ENCODE measurements at regions not wholly inside any gene's neighbourhood (a gene's known extent, or its start where the extent isn't known, plus 50 kb on each side); places are given as distances from the start of the nearest gene placed in this dataset.

DNA sequence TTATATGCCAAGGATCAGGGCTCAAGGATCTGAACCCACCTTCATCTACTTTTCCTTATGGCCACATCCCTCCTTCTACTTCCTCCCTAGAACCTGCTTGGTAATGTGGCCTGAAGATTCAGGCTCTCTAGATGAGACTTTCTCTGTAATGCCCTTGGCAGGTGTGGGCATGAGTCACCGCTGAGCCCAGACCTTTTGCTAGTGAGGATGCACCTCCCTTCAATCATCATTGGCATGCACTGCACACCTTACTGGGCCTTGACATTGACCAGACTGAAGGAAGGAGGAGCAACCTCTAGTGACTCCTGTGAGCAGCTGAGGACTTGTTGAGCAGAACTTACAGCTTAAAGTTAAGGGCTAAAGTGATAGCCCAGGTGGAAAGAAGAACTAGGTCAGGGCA is 405.3 kb downstream of the MAFB start:
- H3K27ac ChIP-seq (ENCODE audit: low read depth, low read length, poor library complexity, severe bottlenecking) = no peak overlapping the region
- no peak overlapping the region for H2AFZ ChIP-seq (ENCODE audit: low read length)
- no peaks in the 10 kb centered on the region for H3K36me3 ChIP-seq (ENCODE audit: insufficient read depth, low read length)
- no peak overlapping the region for H3K4me3 ChIP-seq (ENCODE audit: low read depth, low read length, poor library complexity, severe bottlenecking)
- H3K4me1 ChIP-seq (ENCODE audit: insufficient read depth, low read length, severe bottlenecking) = no peaks in the 10 kb centered on the region
- H3K9me3 ChIP-seq (ENCODE audit: low read length) = no peaks in the 10 kb centered on the region
- no peaks in the 10 kb centered on the region for H3F3A ChIP-seq (ENCODE audit: insufficient read depth, low read length)
- H4K20me1 ChIP-seq (ENCODE audit: insufficient read depth, low read length) = no peaks in the 10 kb centered on the region
- H3K79me2 ChIP-seq (ENCODE audit: insufficient read depth, low read length) = no peaks in the 10 kb centered on the region
- no peak overlapping the region for H3K9ac ChIP-seq (ENCODE audit: low read length)
- TF ChIP-seq, protein P1, sequence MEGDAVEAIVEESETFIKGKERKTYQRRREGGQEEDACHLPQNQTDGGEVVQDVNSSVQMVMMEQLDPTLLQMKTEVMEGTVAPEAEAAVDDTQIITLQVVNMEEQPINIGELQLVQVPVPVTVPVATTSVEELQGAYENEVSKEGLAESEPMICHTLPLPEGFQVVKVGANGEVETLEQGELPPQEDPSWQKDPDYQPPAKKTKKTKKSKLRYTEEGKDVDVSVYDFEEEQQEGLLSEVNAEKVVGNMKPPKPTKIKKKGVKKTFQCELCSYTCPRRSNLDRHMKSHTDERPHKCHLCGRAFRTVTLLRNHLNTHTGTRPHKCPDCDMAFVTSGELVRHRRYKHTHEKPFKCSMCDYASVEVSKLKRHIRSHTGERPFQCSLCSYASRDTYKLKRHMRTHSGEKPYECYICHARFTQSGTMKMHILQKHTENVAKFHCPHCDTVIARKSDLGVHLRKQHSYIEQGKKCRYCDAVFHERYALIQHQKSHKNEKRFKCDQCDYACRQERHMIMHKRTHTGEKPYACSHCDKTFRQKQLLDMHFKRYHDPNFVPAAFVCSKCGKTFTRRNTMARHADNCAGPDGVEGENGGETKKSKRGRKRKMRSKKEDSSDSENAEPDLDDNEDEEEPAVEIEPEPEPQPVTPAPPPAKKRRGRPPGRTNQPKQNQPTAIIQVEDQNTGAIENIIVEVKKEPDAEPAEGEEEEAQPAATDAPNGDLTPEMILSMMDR (IDR thresholded peaks at IDR 0.05; ENCODE audit: low read length) = no peak
- no peaks in the 10 kb centered on the region for H3K27me3 ChIP-seq (ENCODE audit: insufficient read depth, low read length)
- H3K4me2 ChIP-seq (ENCODE audit: low read length) = no peak overlapping the region
- H3K9me2 ChIP-seq (ENCODE audit: low read depth, low read length) = no peaks in the 10 kb centered on the region

- Histone ChIP-seq H2AFZ (ENCODE audit: low read length) (no peak overlapping the region), H3K9me3 (ENCODE audit: low read length) (no peaks in the 10 kb centered on the region), H3K27ac (ENCODE audit: low read depth, low read length, poor library complexity, severe bottlenecking) (no peak overlapping the region), H3K4me2 (ENCODE audit: low read length) (no peak overlapping the region), H3K9me2 (ENCODE audit: low read depth, low read length) (no peaks in the 10 kb centered on the region), H3K9ac (ENCODE audit: low read length) (no peak overlapping the region), H3F3A (ENCODE audit: insufficient read depth, low read length) (no peaks in the 10 kb centered on the region), H3K36me3 (ENCODE audit: insufficient read depth, low read length) (no peaks in the 10 kb centered on the region), H3K27me3 (ENCODE audit: insufficient read depth, low read length) (no peaks in the 10 kb centered on the region), H3K4me1 (ENCODE audit: insufficient read depth, low read length, severe bottlenecking) (no peaks in the 10 kb centered on the region), H3K79me2 (ENCODE audit: insufficient read depth, low read length) (no peaks in the 10 kb centered on the region), H3K4me3 (ENCODE audit: low read depth, low read length, poor library complexity, severe bottlenecking) (no peak overlapping the region), H4K20me1 (ENCODE audit: insufficient read depth, low read length) (no peaks in the 10 kb centered on the region)
- no peak for TF ChIP-seq EZH2 (IDR thresholded peaks at IDR 0.05; ENCODE audit: borderline replicate concordance, low read length)
- TF ChIP-seq, protein P1 (IDR thresholded peaks at IDR 0.05; ENCODE audit: low read length) = no peak
Measured at GRCh38 chr20:40282941-40283340, 406.1 kb downstream of the MAFB start.

DNA sequence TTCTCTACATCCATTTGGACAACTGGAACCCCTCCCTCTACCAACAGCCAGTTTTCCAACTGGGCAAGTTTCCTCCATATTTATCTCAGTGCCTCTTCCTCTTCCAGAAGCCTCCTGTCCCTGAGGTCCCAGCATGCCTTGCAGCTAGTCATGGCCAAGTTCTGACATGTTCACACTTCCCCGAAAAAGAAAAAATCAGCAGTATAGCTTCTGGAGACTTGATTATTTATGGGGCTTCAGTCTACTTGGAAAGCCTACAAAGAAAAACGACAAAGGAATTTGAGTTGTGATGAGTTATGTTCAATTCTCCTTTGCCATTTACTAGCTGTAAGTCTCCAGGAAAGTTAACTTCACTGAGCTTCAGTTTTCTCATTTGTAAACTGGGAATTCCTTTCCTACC is 406.5 kb downstream of the MAFB start:
- Histone ChIP-seq H3K9ac (ENCODE audit: low read length) (no peak overlapping the region), H3K4me1 (ENCODE audit: insufficient read depth, low read length, severe bottlenecking) (no peaks in the 10 kb centered on the region), H3K9me2 (ENCODE audit: low read depth, low read length) (no peaks in the 10 kb centered on the region), H3K4me2 (ENCODE audit: low read length) (no peak overlapping the region), H3K27me3 (ENCODE audit: insufficient read depth, low read length) (no peaks in the 10 kb centered on the region), H3K79me2 (ENCODE audit: insufficient read depth, low read length) (no peaks in the 10 kb centered on the region), H3K9me3 (ENCODE audit: low read length) (no peaks in the 10 kb centered on the region), H2AFZ (ENCODE audit: low read length) (no peak overlapping the region), H3K4me3 (ENCODE audit: low read depth, low read length, poor library complexity, severe bottlenecking) (no peak overlapping the region), H3K27ac (ENCODE audit: low read depth, low read length, poor library complexity, severe bottlenecking) (no peak overlapping the region), H3K36me3 (ENCODE audit: insufficient read depth, low read length) (no peaks in the 10 kb centered on the region), H4K20me1 (ENCODE audit: insufficient read depth, low read length) (no peaks in the 10 kb centered on the region), H3F3A (ENCODE audit: insufficient read depth, low read length) (no peaks in the 10 kb centered on the region)
- TF ChIP-seq, protein P1 (IDR thresholded peaks at IDR 0.05; ENCODE audit: low read length) = no peak
- TF ChIP-seq EZH2 (IDR thresholded peaks at IDR 0.05; ENCODE audit: borderline replicate concordance, low read length) = no peak
